ENCODE measurements at regions not wholly inside any gene's neighbourhood (a gene's known extent, or its start where the extent isn't known, plus 50 kb on each side); places are given as distances from the start of the nearest gene placed in this dataset.
"Not testable (repeated sequence)": the region's sequence is repeated elsewhere in the genome, so short reads cannot be mapped to it uniquely, and the experiment has no call there.

DNA sequence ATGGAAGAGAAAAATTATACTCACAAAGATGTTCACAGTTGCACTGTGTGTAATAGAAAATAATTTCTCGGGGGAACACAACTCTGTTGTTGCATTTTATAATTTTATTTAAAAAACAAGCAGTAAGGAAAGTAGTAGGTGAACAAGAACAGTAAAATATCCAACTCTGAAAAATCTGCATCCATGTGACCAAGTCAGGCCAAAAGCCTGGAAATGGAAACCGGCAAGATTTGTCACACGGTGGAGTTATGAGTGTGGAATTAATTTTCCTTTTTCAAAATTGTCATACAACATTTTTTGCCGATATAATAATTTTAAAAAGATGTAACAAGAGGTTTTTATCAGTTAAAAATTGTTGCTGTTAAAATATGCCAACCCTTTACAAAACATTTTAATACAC is 1421.5 kb downstream of the BRD1 start:
- DNase-seq = no peak

DNA sequence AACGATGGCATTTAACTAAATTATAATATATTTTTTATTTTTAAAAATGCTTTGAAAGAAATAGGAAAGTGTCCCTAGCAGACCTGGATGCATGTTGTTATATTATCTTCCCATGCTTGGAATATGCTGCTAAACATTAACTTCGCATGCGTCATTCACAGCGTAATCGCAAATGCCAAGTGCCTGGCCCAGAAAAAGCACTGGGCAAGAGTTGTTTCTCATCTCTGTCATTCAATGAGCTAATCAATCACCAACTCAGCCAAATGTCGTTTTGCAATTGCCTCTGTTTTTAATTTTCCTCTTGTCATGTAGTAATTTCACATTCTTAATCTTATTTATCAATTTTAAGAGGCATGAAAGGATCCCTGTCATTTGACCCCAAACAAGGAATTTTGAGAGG is 1421.9 kb downstream of the BRD1 start:
- DNase-seq = no peak

DNA sequence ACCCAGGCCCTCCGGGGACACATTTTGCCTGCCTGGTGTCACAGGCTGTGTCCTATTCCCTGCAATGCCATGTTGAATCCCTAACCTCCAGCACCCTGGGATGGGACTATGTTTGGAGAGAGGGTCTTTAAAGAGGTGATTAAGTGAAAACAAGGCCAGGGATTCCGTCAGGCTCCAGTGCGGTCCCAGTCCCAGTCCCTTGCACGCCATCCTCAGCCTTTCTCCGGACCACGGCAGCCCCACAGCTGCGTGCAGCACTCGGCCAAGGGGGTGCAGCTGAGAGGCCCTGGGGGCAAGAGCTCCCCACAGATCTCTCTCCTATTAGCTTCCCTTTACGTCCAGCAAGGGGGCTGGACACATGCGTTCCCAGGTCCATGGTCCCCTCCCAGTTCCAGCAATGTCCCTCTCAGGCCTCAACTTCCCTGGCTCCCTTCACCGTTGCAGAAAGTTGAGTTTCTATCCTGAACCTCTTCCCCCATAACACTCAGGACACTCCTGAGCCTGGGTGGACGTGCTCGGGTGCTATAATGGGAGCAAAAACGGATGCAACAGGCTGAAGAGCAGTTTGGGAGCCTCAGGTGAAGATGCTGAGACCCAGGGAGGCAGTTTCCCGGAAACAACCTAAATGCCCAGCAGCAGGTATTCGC is 1422.7 kb downstream of the BRD1 start:
- no peak for DNase-seq

DNA sequence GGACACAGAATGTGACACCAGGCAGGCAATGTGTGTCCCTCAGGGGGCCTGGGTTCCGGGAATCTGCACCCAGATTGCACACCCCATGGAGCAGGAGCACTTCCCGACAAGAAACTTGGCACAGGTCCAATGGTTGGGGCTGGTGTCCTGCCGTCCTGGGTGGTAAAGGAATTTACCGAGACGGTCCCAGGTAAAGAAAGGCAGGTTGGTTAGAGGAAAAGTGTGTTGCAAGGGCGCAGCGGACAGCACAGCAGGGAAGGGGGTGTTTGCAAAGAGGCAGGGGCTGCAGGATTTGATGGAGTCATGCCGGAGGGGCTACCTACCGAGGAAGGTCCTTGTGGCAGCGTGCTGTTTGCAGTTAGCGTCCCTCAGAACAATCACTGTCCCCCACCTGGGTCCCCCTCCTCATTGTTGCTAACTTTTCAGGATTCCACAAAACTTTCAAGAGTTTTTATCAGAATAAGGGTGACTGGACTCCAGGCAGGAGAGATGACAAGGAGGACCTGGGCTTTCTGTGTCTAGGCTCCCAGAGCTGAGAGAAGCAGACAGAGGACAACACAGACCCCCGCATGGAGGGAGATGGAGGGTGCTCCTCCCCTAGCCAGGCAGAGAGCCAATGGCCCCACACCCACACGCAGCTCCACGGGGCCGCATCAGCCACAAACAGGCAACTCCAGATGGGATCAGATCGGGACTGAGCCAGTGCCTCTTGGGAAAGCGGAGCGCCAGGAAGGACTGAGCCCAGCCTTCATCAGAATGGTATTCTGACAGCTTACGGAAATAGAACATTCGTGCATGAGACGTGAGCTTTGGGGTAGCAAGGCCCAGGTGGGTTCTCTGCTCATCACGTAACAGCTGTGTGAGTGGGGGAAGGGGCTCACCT is 1423.9 kb downstream of the BRD1 start:
- no peak for DNase-seq

DNA sequence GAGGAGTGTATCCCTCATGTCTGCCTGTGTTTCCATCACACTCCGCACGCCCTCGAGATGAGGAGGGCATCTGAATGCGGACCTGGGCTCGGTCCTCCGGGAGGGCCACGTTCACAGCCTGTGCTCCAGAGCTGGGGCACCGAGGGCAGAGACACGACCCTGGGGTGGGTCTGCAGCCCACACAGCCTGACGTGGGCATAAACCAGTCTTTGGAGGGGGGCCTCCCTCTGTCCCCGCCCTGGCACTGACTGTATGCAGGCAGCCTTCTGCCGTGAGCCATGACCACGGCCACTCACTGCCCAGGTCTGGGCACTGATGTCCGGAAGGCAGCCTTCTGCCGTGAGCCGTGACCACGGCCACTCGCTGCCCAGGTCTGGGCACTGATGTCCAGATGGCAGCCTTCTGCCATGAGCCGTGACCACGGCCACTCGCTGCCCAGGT is 1425.1 kb downstream of the BRD1 start:
- DNase-seq = no peak

DNA sequence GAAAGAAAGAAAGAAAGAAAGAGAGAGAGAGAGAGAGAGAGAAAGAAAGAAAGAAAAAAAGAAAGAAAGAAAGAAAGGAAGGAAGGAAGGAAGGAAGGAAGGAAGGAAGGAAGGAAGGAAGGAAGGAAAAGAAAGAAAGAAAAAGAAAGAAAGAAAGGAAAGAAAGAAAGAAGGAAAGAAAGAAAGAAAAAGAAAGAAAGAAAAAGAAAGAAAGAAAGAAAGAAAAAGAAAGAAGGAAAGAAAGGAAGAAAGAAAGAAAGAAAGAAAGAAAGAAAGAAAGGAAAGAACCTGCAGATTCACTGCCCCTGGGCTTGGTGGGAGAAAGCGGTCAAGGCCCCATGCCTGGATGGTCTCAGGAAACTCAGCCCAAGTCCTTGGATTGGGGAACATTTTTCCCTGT is 1426.2 kb downstream of the BRD1 start:
- DNase-seq = not testable (repeated sequence)

DNA sequence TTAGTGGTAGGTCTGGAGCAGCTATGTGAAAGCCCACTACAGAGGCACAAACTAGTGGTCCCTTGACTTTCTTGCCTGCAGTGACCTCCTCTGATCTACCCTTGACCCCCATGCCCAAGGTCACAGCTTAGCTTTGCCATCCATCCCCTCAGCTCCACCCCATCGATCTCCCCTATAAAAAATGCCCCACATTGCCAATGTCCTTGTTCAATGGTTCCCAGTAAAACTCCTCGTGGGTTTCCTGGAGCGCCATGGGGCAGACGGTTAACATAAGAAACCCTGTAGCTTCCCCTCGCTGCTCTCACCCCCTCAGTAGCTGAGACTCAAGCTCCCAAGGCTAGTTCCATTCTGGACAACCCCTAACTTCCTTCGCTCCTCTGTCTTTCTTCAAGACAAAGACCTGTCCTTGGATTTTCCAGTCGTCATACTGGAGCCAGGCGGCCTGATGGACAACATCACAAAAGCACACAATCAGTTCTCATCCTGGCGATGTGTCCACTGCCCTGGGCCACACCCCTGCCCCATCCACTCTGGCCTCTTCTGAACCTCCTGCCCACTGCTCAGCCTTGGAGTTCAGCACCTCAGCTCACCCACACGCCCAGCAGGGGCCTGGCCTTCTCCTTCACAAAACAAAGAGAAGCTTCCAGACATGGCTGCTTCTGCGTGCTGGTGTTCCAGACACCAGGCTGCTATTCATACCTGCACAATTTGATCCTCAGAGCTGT is 1429.3 kb downstream of the BRD1 start:
- DNase-seq = no peak

DNA sequence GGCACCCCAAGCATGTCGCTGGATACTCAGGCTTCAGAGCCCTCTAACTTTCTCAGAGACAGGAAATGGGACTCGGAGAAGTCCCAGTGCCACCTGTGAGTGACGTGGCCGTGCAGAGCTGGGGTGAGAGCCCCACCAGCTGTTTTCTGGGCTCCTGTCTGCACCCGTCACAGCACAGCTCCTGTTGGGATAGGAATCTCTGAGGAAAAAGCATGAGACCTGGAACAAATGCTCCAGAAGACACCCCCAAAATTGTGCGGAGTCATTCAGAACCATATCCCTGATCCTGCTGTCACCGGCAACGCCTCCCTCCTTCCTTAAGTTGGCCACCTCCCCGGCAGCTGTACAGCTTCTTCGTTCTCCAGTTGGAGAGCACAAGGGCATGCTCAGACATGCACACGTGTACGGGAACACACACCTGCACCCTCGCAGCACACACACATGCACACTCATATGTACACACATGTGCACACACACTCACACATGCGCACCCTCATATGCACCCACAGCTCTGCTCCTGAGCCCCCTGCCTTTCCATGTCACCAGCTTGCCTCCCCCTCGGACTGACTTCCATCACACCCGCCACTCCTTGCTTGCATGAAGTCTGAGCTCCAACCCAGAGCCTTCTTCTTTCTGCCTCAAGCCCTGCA is 1430.0 kb downstream of the BRD1 start:
- no peak for DNase-seq

DNA sequence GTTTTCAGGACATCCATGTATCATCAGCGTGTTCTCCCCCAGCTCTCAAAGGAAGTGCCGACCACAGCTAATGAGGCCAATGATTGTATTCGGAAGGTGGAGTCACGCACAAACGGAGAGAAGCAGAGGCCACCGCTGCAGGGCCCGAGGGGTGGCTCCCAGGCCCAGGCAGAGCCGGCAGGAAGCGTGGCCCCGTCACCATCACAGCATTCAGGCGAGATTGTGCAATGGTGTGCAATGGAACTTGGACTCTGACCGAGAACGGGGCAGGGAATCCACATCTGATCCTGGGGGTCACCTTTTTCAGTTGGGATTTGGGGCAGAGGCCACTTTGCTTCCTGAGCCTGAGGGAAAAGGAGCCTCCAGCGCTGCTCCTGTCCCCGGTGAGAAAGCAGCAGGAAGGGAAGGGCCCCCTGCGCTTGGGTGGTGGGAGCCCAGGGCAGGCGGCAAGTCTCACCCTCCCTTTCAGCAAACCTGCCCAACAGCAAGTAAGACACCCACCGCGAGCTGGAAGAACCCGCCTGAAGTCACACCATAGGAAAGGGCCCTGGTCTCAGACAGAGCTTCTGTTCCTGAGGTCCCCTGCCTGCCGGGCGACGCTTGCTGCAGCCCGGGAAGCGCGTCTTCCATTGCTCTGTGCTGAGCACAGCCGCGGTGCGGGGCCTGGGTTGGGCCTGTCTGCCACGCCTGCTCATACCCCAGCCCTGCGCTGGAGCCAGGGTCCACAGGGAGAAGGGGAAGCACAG is 1430.7 kb downstream of the BRD1 start:
- no peak for DNase-seq

DNA sequence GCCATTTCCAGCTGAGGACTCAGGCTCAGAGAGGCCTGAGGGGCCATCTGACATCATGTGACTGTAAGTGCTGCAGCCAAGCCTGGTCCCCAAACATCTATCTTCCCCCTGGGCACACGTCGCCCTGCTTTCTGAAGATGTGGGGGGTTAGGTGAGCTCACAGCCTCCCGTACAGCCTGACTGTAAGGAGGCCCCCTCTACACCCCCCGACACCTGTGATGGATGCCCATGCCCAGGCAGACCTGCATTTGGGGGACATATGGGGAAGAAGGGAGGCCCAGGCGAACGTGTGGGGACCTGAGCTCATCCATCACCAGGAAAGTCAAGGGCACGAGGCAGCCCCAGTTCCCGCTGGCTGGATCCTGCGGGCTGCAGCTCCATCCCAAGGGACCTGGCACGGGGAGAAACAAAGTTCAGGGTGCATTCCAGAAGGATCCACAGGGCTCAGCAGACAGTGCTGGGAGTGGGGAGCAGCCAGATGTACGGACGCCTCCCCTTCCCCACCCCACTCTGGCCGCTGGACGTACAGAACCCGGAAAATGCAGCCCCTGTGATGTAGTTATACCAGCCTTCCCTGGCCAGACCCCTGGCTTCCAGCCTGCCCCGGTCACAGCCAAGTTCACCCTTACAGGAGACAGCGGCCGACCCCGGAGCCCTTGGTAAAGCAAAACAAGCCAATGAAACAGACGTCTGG is 1431.4 kb downstream of the BRD1 start:
- no peak for DNase-seq

DNA sequence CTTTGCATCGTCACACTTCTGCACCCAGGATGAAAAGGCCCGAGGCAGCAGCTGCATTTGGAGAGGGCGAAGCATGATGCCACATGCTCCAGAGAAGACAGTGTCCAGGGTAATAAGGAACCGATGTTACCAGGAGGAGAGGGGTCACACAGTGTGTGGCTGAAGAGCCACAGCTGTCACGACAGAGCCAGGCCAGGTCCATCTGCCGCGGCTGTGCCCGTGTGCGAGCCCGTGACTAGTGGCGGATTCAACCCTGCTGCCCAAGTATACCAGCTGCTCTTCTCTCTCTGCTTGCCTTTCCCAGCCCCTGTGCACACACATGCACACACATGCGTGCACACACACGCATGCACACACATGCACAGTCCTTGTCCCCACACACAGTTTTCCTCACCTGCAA is 1432.5 kb downstream of the BRD1 start:
- DNase-seq = no peak

DNA sequence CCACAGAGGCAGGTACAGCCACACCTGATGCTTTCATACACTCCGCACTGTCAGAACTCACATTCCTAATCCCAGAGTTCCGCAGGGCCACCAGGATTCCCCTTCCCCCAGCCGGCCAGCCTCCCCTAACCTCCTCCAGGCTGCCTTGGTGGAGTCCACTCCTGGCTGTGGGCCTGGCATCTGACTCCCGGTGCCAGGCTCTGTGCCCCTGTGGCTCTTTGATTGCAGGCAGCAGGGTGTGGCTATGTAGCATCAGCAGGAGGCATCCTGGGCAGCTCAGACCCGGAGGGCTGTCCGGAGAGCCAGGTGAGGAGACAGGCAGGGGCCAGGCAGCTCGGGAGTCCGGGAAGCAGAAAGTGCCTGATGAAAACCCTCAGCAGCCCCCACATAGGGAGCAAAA is 1432.9 kb downstream of the BRD1 start:
- DNase-seq = no peak

DNA sequence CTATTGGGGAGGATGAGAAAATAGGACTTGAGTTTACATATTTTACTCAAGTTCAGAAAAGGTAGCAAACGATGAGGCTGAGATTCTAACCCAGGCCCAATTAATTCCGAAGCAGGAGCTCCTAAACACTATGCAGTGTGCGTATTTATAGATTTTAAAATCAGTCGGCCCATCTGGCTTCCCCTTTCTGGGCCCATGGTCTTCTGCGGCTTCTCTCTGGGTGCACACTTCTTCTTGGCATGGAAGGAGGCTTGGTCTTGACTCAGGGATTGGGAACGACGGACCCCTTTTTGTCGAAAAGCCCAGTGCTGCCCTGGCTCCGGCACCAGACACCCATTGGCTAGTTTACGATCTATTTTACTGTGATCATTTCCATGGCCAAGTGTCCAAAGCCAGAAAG is 1433.8 kb downstream of the BRD1 start:
- no peak for DNase-seq

DNA sequence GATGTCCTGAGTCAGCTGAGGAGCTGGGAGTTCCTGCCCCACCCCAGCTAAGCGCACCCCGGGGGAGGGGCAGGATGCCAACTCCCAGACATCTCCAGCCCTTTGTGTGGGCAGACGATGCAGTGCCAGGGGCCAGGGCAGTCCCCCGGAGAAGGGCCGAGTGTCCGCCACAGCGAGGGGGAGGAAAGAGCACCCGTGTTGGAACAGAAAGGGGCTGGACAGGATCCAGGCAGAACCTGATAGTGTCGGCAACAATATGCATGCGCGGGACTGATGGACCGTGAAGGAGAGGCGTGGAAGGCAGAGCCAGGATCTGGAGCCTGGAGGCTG is 1434.7 kb downstream of the BRD1 start:
- DNase-seq = no peak

DNA sequence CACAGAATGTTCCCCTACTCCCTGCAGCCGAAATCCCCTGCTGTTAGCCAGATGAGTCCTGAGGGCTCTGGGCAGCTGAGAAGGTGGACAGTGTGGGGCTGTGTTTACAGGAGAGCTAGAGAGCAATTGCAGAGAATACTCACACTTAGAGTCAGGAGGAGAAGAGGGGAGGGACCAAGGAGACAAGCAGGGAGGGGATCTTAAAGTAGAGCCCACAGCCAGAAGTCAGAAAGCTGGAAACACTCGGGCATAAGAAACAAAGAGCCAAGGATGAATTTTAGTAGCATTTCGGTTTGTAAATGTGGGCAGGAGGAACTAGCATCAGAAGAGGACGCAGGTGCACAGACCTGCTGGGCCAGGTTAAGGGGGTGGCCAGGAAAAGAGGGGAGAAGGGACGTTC is 1435.9 kb downstream of the BRD1 start:
- DNase-seq = no peak

DNA sequence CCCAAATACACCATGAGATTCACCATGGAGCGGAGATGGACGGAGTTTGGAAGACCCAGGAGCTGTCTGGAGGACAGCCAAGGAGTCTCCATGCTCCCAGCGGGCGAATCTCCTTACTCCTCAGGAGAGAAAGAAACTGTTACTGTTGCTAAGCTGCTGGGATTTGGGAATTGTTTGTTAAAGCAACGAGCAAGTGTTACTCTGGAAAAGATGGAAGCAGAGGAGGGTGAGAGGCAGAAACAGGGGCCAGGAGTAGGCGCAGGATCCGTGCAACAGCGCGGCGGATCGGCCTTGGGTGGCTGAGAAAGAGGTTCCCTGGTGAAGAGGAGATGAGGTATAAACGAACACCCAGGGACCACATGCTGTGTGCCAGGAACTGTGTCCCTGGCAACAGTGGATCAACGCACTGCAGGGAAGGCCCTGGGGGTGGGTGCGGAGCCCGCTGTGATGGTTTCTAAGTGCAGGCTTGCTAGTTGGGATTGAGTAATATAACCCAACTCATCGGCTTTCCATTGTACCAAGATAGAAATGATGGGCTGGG is 1436.4 kb downstream of the BRD1 start:
- no peak for DNase-seq

DNA sequence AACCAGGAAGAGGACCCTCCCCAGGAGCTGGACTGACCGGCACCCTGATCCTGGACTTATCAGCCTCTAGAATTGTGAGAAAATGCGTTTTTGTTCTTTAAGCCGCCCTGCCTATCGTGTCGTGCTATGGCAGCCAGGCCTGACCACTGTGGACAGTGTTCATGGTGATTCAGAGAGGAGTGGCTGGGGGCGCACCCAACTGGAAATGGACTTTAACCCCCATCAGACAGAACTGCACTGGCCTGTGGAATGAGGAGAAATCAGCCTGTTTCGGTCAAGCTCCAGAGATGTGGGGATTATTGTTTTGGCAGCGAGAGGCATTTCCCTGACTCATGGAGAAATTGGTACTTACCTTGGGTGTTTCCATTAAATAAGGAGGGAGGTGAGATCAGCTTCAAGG is 1437.8 kb downstream of the BRD1 start:
- DNase-seq = no peak

DNA sequence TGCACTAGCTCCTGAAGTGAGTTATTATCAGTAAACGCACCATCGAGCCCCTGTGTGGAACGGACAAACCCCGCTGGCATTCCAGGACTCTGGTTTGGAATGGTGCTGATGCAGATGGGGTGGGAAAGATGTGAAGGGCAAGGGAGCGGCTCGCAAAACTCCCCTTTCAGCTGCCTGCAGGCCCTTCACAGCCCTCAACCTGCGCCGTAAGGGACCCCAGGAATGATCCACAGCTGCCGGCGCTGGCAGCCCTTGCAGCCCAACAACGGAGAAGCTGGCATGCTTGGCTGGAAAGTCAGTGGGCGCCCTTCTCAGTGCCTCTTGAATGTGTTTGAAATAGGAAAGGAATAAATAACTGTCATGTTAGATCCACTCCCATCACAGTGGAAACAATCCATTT is 1445.5 kb downstream of the BRD1 start:
- no peak for DNase-seq

DNA sequence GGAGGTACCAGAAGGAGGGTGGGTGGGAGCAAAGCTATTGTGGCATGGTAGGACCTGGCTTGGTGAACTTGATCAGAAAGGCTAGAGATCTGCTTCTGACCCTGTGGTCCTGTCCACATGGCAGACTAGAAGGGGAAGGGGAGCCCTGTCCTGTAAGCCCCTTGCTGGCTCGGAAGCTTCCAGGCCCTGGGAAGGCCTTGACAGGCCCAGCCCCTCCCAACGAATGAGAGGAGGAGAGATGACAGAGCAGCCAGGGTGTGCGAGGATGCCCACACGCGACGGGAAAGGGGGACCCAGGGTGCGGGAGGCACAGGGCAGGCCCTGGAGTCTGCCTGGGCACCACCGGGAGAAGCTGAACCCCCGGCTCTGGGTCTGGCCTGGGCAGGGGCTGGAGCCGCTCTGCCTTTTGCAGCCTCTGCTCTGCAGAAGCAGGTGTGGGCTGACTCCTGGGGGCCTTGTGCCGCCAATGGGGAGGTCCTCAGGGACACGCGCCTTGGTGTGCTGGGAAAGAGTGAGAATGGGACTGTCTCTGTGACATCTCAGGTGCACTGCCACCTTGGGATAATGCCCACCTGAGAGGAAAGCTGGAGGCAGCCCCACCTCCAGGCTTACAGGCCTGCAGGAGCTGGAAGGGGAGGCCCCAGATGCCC is 1447.5 kb downstream of the BRD1 start:
- DNase-seq = no peak

DNA sequence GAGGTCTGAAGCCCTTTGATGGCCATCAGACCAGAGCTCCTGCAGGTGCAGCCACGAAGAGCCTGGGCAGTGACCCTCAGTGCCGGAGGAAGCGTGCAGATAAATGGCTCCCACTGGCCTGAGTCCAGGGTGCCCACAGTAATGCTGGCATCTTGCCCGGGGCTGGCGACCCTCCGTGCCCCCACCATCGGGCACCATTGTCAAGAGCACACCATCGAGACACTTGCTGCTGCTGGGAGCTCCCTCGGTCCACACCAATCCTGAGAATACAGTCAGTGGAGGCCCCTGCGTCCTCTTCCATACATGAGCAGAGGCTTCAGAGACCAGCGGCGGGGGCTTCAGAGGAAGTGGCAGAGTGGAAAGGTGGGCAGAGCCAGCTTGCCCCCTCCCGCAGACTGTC is 1448.3 kb downstream of the BRD1 start:
- no peak for DNase-seq

DNA sequence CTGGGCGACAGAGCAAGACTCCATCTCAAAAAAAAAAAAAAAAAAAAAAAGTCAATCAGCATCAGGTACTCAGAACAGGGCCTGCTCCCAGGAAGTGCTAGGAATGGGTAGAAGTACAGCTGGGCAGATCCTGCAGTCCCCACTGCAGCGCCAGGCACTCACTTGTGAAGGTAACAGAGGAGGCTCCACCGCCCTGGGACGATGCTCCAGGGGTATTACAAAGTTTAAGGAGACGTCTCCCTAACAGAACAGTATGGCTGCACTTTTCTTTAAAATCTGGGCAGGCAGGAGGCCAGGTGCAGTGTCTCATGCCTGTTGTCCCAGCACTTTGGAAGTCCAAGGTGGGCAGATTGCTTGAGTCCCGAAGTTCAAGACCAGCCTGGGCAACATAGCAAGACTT is 1449.0 kb downstream of the BRD1 start:
- DNase-seq = no peak

Measured in dermis blood vessel endothelial cell (primary cell).